HG02885 (cell line): ENCODE measurements at regions not wholly inside any gene's neighbourhood (a gene's known extent, or its start where the extent isn't known, plus 50 kb on each side); places are given as distances from the start of the nearest gene placed in this dataset.

ENCODE experiments used
- ATAC-seq: cut with Tn5 transposase; IDR thresholded peaks from one replicate; pipeline ENCODE4 v1.9.1; 2021; ENCODE audit warnings: mild to moderate bottlenecking; ENCODE audit not compliant: unreplicated experiment, poor library complexity

- ATAC-seq, result no peak
These were observed 394.7 kb downstream of the BRD1 start for GRCh38 chr22:49432897-49433443.

- no peak for ATAC-seq
These were observed 395.3 kb downstream of the BRD1 start for GRCh38 chr22:49432211-49432896.

- ATAC-seq, result no peak
These were observed 396.1 kb downstream of the BRD1 start for GRCh38 chr22:49431551-49431950.

GRCh38 chr22:49429066-49429465 is 398.6 kb downstream of the BRD1 start:
- no peak for ATAC-seq

- no peak for ATAC-seq
These were observed 399.7 kb downstream of the BRD1 start for GRCh38 chr22:49427941-49428340.

- no peak for ATAC-seq
These were observed 400.3 kb downstream of the BRD1 start for GRCh38 chr22:49427341-49427740.

- ATAC-seq, result no peak
These were observed 400.9 kb downstream of the BRD1 start for GRCh38 chr22:49426618-49427266.

GRCh38 chr22:49426098-49426497 is 401.6 kb downstream of the BRD1 start:
- ATAC-seq, result no peak

- ATAC-seq, result no peak
These were observed 402.3 kb downstream of the BRD1 start for GRCh38 chr22:49425356-49425755.

- ATAC-seq, result no peak
These were observed 402.8 kb downstream of the BRD1 start for GRCh38 chr22:49424893-49425270.

GRCh38 chr22:49423125-49423650 is 404.5 kb downstream of the BRD1 start:
- ATAC-seq, result no peak

- no peak for ATAC-seq
These were observed 405.0 kb downstream of the BRD1 start for GRCh38 chr22:49422701-49423100.

- ATAC-seq, result no peak
These were observed 407.0 kb downstream of the BRD1 start for GRCh38 chr22:49420651-49421050.

GRCh38 chr22:49419661-49420060 is 408.0 kb downstream of the BRD1 start:
- no peak for ATAC-seq

- no peak for ATAC-seq
These were observed 408.7 kb downstream of the BRD1 start for GRCh38 chr22:49418943-49419342.

- ATAC-seq, result no peak
These were observed 409.3 kb downstream of the BRD1 start for GRCh38 chr22:49418341-49418894.

GRCh38 chr22:49417833-49418232 is 409.8 kb downstream of the BRD1 start:
- ATAC-seq, result no peak

GRCh38 chr22:49417326-49417725 is 410.3 kb downstream of the BRD1 start:
- no peak for ATAC-seq

- no peak for ATAC-seq
These were observed 412.3 kb downstream of the BRD1 start for GRCh38 chr22:49415151-49415951.

GRCh38 chr22:49413551-49413950 is 414.1 kb downstream of the BRD1 start:
- no peak for ATAC-seq

- no peak for ATAC-seq
These were observed 414.5 kb downstream of the BRD1 start for GRCh38 chr22:49413146-49413545.
